GM13976 (cell line): ENCODE measurements at regions not wholly inside any gene's neighbourhood (a gene's known extent, or its start where the extent isn't known, plus 50 kb on each side); places are given as distances from the start of the nearest gene placed in this dataset.

Experiments used
- DNase-seq: peaks from one replicate; pipeline ENCODE4 v3.0.0; 2012; ENCODE audit warnings: low spot score
- in situ Hi-C: fragments of 300-500 bp; cut with MboI; formaldehyde crosslinking; loops from one replicate; pipeline ENCODE4 v1.12.0; 2022; ENCODE audit warnings: low sequenced_read_pairs, mixed read lengths, inconsistent platforms; ENCODE audit not compliant: unreplicated experiment
- TF ChIP-seq, protein P1 (sequence below): IDR thresholded peaks from 2 replicates; pipeline ENCODE4 v1.5.1; 2012; ENCODE audit warnings: borderline replicate concordance, mild to moderate bottlenecking; ENCODE audit not compliant: insufficient read depth; ENCODE audit errors: extremely low read depth, missing control alignments, control extremely low read depth

DNA sequence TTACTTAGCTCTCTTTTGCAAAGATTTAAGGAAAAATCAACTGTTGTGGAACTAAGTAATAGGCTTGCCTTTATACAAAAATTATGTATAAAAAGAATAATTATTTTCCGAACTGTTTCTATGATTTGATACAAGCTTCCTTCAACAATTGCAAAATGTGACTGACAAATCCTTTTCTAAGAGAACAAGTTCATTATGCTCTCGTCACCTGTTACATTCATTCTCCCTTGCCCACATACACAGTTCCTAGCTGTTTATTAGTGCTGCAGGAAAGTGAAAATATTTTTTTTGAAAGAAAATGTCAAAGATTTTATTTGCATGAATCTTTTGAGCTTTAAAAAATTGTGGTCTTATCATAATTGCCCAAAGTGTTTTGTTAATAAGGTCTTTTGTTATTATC, 466.2 kb downstream of the USP25 start:
- in situ Hi-C loops, result no loop called here
- DNase-seq, result no peak

DNA sequence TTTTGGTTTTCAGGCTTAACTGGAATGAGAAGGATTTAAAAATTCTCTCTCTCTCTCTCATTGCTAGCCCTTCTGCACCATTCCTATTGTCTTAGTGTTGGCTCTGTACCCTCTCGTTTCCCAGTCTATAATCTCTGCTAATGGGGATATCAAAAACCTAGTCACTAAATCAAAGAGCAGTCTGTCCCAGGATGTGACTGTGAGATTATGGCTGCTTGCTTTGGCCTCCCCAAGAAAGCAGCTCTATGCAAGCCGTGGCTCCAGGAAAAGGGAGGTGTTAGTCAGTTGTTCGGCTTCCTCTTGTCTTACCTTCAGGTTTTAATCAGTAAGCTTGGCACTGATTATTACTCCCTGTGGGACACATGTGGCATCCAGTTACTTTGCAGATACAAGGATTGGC, 468.8 kb downstream of the USP25 start:
- in situ Hi-C loops, result no loop called here
- DNase-seq, result no peak
- TF ChIP-seq, protein P1, sequence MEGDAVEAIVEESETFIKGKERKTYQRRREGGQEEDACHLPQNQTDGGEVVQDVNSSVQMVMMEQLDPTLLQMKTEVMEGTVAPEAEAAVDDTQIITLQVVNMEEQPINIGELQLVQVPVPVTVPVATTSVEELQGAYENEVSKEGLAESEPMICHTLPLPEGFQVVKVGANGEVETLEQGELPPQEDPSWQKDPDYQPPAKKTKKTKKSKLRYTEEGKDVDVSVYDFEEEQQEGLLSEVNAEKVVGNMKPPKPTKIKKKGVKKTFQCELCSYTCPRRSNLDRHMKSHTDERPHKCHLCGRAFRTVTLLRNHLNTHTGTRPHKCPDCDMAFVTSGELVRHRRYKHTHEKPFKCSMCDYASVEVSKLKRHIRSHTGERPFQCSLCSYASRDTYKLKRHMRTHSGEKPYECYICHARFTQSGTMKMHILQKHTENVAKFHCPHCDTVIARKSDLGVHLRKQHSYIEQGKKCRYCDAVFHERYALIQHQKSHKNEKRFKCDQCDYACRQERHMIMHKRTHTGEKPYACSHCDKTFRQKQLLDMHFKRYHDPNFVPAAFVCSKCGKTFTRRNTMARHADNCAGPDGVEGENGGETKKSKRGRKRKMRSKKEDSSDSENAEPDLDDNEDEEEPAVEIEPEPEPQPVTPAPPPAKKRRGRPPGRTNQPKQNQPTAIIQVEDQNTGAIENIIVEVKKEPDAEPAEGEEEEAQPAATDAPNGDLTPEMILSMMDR, result no peak

More for the DNA sequence above, 466.2 kb downstream of the USP25 start:
- TF ChIP-seq, protein P1, result no peak

DNA sequence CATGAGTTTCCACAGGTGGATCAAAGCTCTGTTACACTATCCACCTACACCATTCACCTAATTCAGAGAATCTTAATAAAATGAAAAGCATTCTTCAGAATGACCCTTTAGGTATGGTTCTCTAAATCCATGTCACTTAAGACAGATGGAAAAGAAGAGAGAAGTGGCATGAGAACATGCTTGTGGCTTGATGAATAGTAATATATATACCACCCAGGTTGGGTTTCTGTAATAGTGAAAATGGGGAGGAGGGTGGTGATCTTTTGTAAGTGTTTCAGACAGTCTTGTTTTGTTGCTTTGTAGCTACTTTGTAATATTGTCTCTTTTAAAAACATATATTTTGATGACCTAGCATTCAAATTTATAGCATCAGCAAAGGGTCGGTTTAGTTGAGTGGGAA, 469.8 kb downstream of the USP25 start:
- in situ Hi-C loops, result no loop called here

DNA sequence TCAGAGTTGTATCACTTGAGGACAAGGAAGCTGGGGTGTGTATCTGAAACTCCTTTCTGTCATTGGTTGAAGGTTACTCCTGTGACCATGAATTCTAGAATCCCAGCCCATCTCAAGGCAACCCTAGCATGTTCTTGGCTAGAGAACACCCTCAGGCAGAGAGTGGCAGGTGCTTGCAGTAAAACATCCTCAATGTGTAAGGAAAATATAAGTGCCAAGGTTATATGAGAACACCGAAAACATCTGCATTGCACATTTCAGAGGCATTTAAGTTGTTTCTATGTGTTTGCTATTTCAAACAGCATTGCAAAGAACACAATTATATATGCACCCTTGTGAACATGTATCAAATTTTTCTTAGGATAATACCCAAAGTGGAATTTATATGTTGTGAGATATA, 471.9 kb downstream of the USP25 start:
- in situ Hi-C loops, result no loop called here

More for the DNA sequence above, 469.8 kb downstream of the USP25 start:
- DNase-seq, result no peak
- TF ChIP-seq, protein P1, result no peak

DNA sequence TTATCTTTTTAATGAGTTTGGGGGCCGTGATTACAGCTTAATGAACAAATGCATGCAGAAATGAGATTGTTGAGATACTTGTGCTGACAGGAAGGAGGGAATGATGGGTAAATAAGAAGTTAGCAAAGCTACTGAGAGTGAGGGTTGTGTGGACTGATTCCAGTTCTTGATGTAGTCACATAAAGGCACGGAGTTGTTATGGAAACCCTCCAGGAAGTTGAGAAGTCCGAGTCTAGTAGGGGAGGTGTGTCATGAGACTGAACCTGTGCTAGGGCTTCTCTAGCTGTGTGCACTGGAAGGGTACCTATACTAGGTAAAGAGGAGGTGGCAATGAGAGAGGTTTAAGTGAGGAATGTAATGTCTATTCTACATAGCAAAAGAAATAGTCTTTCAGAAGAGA, 475.7 kb downstream of the USP25 start:
- in situ Hi-C loops, result no loop called here
- no peak for DNase-seq
- TF ChIP-seq, protein P1, result no peak

More for the DNA sequence above, 471.9 kb downstream of the USP25 start:
- TF ChIP-seq, protein P1, result no peak
- DNase-seq, result no peak

DNA sequence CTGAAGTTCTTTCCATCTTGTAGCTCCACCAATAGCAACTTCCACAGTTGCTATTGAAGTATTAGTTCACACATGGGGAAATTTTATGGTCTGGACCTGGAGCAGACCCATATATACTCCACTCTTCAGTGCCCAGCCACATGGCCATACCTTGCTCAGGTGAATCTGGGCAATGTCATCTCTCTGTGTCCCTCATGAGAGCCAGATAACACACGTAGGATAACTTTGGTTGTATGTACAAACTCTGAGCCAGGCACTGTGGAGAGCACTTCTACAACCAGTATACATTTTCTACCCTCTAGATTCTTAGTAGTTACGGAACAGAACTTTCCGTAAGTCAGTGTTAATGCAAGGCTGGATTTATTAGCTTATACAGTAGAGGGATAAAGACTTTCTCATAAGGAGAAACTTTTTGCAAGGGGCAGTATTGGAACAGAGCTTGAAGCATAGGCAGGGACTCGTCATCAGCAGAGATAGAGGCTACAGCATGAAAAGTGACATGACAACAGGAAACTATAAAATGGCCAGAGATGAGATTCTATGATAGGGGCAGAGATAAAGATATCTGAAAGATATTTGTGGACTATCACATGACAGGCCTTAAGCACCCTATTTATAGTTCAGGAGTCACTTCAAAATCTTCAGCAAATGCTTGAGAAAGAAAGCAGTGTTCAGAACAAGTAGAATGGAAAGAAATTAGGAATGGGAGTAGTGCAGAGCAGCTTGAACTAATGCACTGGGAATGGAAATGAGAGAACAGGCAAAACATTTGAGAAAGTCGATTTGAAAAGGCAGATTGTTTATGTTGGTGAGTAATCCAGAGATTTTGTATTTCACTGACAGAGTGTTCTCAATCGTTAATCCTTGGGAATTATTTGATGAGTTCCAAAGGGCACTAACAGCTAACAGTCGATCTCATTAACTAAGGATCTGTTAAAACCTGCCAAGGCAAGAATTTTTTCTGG, 481.8 kb downstream of the USP25 start:
- in situ Hi-C loops, result no loop called here
- no peak for DNase-seq

More for the DNA sequence above, 481.8 kb downstream of the USP25 start:
- TF ChIP-seq, protein P1, result no peak
